ENCODE measurements at regions not wholly inside any gene's neighbourhood (a gene's known extent, or its start where the extent isn't known, plus 50 kb on each side); places are given as distances from the start of the nearest gene placed in this dataset.
A peak's percentile ranks its signal among the peaks of the same experiment; 100 is the strongest.
"Not testable (repeated sequence)": the region's sequence is repeated elsewhere in the genome, so short reads cannot be mapped to it uniquely, and the experiment has no call there.

DNA sequence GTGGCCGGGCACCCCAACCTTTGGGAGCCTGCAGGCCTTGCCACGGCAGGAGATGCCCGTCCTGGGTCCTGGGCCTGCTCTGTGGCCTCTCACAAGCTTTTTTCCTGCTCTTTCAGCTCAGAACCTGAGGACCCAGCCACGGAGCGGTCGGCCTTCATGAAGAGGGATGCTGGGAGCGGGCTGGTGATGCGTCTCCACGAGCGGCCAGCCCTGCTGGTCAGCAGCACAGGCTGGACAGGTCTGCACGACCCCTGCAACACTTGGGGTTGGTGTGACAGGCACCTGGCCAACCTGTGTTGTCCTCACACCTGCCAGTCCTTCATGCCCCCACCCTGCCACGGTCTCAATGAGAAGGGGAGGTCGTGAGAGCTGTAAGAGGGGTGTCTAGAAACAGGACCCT, 170.0 kb downstream of the ADRA2C start:
- CTCF ChIA-PET, result no interaction called here
- DNase-seq (ENCODE audit: extremely low spot score), result no peak
- POLR2A ChIA-PET, result no interaction called here
- TF ChIP-seq, protein P1, sequence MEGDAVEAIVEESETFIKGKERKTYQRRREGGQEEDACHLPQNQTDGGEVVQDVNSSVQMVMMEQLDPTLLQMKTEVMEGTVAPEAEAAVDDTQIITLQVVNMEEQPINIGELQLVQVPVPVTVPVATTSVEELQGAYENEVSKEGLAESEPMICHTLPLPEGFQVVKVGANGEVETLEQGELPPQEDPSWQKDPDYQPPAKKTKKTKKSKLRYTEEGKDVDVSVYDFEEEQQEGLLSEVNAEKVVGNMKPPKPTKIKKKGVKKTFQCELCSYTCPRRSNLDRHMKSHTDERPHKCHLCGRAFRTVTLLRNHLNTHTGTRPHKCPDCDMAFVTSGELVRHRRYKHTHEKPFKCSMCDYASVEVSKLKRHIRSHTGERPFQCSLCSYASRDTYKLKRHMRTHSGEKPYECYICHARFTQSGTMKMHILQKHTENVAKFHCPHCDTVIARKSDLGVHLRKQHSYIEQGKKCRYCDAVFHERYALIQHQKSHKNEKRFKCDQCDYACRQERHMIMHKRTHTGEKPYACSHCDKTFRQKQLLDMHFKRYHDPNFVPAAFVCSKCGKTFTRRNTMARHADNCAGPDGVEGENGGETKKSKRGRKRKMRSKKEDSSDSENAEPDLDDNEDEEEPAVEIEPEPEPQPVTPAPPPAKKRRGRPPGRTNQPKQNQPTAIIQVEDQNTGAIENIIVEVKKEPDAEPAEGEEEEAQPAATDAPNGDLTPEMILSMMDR (IDR thresholded peaks at IDR 0.05; ENCODE audit: control extremely low read depth, extremely low read depth, low read depth, missing control alignments), result no peak

DNA sequence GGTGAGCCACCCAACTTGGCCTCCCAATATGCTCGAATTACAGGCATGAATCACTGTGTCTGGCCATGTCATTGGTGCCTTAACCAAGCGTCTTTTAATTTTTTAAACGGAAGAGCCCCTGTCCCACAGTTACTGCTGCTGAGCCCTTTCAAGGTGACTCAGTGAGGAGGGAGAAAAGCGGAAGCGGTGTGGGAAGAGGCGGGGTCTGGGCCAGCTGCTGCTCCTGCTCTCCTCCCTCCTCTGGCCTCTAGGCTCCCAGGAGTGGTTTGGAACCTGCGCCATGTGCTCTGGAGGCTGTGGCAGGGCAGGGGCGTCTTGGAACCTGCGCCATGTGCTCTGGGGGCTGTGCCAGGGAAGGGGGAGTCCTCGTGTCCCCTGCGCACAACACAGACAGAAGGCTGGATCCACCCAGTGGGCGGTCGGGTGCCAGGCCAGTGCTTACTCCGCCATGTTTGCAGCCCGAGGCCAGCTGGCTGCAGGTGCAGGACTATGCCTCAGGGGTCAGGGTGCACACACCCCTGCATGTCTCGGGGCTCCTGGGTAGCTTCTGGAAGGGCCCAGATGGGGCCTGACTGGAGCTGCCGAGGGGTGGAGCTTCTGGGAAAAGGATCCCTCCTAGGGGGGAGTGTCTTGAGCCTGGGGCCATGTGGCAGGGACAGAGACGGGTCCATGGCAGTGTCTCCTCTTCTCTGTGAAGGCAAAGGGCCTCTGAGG, 171.8 kb downstream of the ADRA2C start:
- DNase-seq (ENCODE audit: extremely low spot score); POLR2A ChIA-PET; CTCF ChIA-PET: not testable (repeated sequence)

DNA sequence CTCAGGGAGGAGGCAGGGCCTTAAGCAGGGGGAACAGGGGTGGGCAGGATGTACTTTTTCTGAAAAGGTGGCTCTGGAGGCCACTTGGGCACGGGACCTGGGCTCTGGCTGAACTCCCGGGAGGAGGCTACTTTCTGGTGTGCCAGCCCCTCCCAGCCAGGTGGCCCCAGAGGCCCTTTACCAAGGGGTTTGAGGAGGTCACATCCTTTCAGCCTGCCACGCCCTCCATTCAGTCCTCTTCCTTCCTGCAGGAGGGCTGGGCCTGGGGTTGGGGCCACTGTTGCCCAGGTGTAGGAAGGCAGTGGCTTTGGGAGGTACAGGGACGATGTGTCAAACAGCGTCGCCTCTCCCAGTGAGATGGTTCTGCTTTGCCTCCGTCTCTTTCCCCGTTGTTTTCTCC, 172.5 kb downstream of the ADRA2C start:
- DNase-seq (ENCODE audit: extremely low spot score); CTCF ChIA-PET; POLR2A ChIA-PET: not testable (repeated sequence)

DNA sequence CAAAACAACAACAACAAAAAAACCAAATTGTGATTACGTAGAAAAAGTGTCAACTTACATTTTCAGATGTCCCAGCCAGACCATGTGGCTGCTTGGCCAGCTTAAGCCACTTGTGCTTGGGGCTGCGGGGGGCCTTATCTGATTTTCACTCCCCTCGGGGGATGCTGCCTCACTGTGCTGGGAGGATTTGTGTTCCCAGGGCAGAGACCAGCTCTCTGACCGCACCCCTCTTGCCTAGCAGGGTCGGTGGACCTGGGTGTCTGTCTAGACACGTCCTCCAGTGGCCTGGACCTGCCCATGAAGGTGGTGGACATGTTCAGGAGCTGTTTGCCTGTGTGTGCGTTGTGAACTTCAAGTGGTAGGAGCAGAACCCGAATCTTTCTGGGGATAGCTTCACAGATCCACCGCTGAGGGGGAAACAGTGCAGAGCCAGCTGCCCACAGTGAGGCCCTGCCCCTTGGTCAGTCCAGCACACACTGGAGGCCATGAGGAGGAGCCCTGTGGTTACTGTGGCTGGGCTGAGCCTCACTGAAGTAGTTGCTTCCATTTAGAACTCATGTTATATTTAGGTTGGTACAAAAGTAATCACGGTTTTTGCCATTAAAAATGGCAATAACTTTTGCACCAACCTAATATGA, 173.9 kb downstream of the ADRA2C start:
- POLR2A ChIA-PET; DNase-seq (ENCODE audit: extremely low spot score); CTCF ChIA-PET: not testable (repeated sequence)

DNA sequence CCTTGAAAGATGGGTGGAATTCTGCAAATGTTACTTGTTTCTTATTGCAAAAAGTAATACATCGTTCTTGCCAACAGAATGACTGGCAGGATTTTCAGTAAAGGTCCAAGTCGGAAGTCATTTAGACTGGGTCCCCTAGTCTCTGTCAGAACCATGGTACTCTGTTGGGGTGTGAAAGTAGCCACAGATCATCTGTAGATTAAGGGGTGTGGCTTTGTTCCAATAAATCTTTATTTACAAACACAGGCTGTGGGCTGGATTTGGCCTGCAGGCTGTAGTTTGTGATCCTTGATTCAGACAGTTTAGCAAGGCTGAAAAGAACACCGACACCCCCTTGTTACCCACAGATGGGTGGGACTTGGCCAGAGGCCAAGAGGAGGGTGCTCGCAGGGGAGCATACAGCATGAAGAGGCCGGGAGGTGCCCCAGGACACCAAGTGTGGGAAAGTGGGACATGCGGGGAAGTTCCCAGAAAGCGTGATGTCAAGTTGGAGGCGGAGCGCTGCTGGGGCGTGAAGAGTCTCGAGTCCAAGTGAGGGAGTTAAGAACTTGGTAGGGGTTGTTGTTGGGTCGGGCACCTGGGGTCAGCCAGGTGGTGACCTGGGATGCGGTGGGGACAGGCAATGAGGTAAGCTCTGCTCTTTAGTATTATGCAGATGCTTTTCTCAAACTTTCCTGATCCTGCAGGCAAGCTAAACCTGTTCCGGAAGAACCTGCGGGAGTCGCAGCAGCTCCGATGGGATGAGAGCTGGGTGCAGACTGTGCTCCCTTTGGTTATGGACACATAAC, 175.7 kb downstream of the ADRA2C start:
- POLR2A ChIA-PET; DNase-seq (ENCODE audit: extremely low spot score): not testable (repeated sequence)
- CTCF ChIA-PET, result interaction anchor here (0.7 to 2.0 kb wide), 5 partner anchors 9 to 65 kb away, joined by 3 to 5 read pairs (median 4); no protein-coding TSS in a partner anchor

DNA sequence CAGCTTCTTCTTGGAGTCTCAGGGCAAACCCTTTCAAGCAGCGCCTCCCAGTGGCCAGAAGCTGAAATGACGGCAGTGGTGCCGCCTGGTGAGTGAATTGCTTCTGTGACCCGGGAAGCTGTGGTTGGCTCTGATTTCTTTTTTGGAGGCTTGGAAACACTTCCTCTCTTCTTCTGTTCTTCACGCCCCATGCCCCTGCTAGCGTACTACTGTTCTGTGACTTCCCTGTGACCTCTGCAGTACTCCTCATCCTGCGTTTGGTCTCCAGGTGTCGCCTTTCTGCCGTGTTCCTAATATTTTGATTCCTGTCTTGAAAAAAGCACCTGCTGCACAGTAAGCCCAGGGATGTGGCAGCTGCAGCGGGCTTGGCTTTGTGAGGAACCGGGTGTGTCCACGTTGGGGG, 176.4 kb downstream of the ADRA2C start:
- CTCF ChIA-PET, result interaction anchor here (0.7 to 2.0 kb wide), 6 partner anchors 8 to 66 kb away, joined by 3 to 5 read pairs (median 4); no protein-coding TSS in a partner anchor

DNA sequence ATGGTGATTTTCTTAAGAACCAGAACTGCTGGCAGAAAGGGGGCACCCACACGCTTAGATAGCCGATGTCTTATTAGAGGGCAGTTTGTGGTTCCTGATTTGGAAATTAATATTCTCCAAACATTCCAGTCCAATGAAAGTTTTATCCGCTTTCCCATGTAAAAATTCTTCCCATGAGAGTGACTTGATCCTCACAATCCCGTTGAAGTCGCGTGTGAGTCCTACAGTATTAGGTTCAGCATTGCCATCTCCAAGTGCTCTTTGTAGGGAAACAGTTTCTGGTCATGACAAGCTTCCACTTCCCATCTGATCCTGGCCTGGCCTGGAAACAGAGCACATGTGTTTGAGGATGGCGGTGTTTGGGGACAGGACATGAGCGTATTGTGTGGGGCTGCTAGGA, 176.9 kb downstream of the ADRA2C start:
- DNase-seq (ENCODE audit: extremely low spot score); POLR2A ChIA-PET: not testable (repeated sequence)
- CTCF ChIA-PET, result interaction anchor here (1.1 to 1.3 kb wide), 3 partner anchors 15 to 67 kb away, joined by 3 to 4 read pairs (median 4); no protein-coding TSS in a partner anchor

More for the DNA sequence above, 176.4 kb downstream of the ADRA2C start:
- peak; percentile 42 for DNase-seq (ENCODE audit: extremely low spot score)
- POLR2A ChIA-PET, result not testable (repeated sequence)
- TF ChIP-seq, protein P1 (IDR thresholded peaks at IDR 0.05; ENCODE audit: control extremely low read depth, extremely low read depth, low read depth, missing control alignments), result peak; percentile 62

DNA sequence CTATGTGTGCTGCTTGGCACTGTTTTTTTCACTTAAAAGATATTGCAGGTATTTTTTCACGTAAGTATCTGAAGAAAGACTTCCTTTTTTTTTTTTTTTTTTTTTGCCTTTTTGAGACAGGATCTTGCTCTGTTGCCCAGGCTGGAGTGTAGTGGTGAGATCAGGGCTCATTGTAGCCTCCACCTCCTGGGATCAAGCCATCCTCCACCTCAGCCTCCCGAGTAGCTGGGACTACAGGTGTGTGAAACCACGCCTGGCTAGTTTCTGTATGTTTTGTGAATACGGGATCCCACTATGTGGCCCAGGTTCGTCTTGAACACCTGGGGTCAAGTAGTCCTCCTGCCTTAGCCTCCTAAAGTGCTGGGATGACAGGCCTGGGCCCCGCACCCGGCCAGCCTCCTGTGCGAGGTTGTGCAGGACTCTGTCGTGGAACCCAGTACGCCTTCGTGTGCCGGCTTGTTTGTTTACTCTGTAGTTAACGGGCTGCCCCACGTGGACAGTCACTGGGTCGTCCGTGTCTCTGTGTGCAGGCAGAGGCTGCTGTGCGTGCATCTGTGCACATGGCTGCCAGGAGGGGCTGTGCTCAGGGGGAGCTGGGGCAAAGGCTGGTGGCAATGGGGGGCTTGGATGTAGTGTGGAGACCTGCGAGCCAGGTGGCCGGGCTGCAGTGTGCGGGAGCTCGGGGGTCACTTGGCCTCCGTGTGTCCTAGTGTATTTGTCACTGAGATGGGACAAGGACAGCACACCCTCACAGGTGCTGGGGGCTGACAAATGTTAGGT, 179.5 kb downstream of the ADRA2C start:
- ChIA-PET CTCF (no interaction called here), POLR2A (no interaction called here)
- no peak for DNase-seq (ENCODE audit: extremely low spot score)
- TF ChIP-seq, protein P1 (IDR thresholded peaks at IDR 0.05; ENCODE audit: control extremely low read depth, extremely low read depth, low read depth, missing control alignments), result no peak

DNA sequence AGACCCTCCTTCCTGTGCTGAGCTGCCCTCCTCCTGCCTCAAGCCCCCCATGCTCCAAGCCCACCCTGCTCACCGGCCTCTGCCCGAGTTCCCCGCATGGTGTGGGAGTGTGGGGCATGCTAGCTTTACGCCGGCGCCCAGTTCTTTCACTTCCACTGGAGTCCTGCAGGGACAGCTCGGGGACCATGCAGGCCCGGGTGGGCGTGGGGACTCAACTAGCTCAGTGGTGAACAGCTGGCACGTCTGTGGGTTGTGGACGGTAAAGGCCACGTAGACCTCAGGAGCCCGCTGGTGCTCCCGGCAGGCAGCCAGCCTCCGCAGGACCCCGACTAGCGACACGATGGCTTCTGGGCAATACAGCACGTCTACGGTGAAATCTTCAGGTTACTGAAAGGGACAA, 180.4 kb downstream of the ADRA2C start:
- CTCF ChIA-PET; POLR2A ChIA-PET; DNase-seq (ENCODE audit: extremely low spot score): not testable (repeated sequence)

DNA sequence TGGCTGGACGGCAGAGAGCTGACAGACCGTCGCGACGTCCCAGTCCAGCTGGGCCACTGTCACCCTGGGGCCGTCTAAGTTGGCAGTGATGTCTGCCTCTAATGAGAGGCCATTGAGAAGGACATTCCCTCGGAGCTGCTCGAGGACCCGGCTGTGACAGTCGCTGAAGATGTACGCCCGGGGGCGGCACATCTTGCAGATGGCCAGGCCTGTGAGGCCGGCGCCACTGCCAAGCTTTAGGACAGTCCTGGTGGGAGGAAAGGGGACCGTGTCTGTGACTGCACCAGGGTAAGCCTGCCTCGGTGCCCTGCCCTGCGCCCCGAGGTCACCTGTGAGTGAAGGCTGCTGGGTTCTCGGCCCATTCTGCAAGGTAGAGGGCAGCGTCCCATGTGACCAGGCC, 181.6 kb downstream of the ADRA2C start:
- POLR2A ChIA-PET; DNase-seq (ENCODE audit: extremely low spot score); CTCF ChIA-PET: not testable (repeated sequence)

DNA sequence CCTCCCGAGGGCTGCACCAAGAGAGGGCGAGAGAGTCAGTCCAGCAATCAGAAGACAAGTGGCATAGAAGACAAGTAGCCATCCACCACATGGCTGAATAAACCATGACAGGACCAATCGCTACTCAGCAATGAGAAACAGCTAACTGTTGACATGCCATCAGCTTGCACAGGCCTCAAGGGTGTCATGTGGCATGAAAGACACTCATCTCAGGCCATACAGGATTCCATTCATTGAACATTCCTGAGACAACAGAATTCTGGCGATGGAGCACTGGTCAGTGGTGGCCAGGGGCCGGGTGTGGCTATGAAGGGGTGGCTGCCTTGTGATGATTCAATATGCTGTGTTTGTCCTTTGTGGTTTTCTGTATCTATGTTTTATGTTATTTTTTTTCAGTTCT, 182.0 kb downstream of the ADRA2C start:
- DNase-seq (ENCODE audit: extremely low spot score); POLR2A ChIA-PET; CTCF ChIA-PET: not testable (repeated sequence)
